Uterus (tissue), 2 donors: ENCODE measurements at regions not wholly inside any gene's neighbourhood (a gene's known extent, or its start where the extent isn't known, plus 50 kb on each side); places are given as distances from the start of the nearest gene placed in this dataset.

Experiments used
- CTCF ChIP-seq, 4 experiments: fragments of 200-600 bp in 2 of 4; fragments of 450-650 bp in 2 of 4; sonication (generic) in 2 of 4; IDR thresholded peaks; one replicate each; pipeline ENCODE4 v1.5.1; 2016 to 2019; ENCODE audit warnings: antibody characterized with exemption in 4 of 4, mild to moderate bottlenecking in 2 of 4, moderate library complexity in 1 of 4
- POLR2A ChIP-seq, 2 donors: fragments of 450-650 bp; IDR thresholded peaks; one replicate each; pipeline ENCODE4 v1.6.1; 2016; ENCODE audit warnings: antibody characterized with exemption in 2 of 2, mild to moderate bottlenecking in 1 of 2, moderate library complexity in 1 of 2

DNA sequence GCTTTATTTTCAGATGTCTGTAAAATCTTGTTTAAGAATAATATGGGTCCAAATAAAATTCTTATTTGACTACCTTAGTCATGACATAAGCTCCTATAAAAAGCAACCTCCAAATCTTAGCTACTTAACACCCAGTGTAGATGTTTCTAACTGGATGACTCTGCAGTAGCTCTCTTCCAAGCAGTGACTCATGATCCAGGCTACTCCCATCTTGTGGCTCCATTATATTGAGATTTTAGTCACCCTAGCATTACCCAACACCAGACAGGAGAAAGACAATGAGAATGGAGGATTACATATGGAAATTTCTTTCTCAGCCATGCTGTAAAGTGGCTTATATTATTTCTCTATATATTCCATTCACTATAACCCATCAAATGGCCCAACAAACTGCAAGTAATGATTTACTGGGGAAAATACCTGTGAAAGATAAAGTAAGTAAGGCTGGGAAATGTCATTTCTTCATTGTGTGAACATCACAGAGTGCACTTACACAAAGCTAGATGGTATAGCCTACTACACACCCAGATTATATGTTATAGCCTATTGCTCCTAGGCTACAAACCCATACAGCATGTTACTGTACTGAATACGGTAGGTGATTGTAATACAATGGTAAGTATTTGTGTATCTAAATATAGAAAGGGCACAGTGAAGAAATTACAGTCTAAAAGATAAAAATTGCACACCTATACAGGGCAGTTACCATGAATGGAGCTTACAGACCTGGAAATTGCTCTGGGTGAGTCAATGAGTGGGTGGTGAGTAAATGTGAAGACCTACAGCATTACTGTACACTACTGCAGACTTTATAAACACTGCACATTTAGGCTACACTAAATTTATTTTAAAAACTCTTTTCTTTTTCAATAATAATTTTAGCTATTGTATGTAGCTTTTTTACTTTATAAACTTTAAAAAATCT lies 163.2 kb downstream of the DYRK2 start:
- no peak for TF ChIP-seq CTCF (IDR thresholded peaks at IDR 0.05)
- TF ChIP-seq POLR2A (IDR thresholded peaks at IDR 0.05) = no peak
